Bronchial epithelial cell (primary cell): ENCODE measurements at regions not wholly inside any gene's neighbourhood (a gene's known extent, or its start where the extent isn't known, plus 50 kb on each side); places are given as distances from the start of the nearest gene placed in this dataset.

Experiments used
- DNase-seq: peaks from one replicate; pipeline ENCODE4 v3.0.0-alpha.2; 2010; ENCODE audit warnings: low read depth
- FAIRE-seq: peaks from 2 replicates; lab custom pipeline; 2011; peaks lifted over from hg19 to GRCh38; lab: Jason Lieb, UNC
- H3K27me3 ChIP-seq: 2 replicates; pipeline ENCODE4 v1.5.1; 2011; ENCODE audit warnings: low read length; ENCODE audit not compliant: control insufficient read depth, insufficient read depth
- H3K36me3 ChIP-seq: 2 replicates; pipeline ENCODE4 v1.5.1; 2011; ENCODE audit warnings: low read length; ENCODE audit not compliant: control insufficient read depth, insufficient read depth
- H3K4me3 ChIP-seq: 2 replicates; pipeline ENCODE4 v1.5.1; 2011; ENCODE audit warnings: mild to moderate bottlenecking, low read depth, low read length, control low read depth
- TF ChIP-seq, protein P1 (sequence below): IDR thresholded peaks from 2 replicates; pipeline ENCODE4 v1.5.1; 2011; ENCODE audit warnings: mild to moderate bottlenecking, moderate library complexity, low read length, control low read depth, inconsistent platforms; ENCODE audit not compliant: insufficient read depth, severe bottlenecking

DNA sequence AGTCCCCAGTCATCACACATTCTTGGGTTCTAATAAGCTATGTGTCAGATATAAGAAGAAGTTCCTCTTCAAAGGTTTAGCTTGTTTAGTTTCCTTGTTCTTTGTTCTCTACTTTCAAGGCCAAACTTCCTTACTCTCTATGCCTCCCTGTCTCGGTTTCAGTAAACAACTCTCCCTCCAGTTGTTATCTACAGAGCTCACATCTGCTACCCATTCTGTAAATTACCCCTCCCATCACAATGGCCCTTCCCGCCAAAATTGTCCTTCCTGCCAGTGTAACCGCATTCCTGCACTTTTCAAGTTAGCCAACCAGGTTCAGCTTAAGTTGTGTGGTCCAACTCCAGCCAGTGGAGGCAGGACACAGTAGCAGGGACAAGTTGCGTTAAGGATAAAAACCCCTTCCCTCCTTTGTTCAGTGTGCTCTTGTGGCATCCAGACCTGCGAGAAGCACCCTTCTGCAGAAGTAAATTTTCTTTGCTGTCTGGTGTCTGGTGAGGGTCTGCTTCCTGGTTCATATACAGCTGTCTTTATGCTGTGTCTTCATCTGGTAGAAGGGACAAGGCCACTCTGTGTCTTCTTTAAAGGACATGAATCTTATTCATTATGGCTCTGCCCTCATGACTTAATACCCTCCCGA is 342.1 kb upstream of the GRM7 start:
- TF ChIP-seq, protein P1, sequence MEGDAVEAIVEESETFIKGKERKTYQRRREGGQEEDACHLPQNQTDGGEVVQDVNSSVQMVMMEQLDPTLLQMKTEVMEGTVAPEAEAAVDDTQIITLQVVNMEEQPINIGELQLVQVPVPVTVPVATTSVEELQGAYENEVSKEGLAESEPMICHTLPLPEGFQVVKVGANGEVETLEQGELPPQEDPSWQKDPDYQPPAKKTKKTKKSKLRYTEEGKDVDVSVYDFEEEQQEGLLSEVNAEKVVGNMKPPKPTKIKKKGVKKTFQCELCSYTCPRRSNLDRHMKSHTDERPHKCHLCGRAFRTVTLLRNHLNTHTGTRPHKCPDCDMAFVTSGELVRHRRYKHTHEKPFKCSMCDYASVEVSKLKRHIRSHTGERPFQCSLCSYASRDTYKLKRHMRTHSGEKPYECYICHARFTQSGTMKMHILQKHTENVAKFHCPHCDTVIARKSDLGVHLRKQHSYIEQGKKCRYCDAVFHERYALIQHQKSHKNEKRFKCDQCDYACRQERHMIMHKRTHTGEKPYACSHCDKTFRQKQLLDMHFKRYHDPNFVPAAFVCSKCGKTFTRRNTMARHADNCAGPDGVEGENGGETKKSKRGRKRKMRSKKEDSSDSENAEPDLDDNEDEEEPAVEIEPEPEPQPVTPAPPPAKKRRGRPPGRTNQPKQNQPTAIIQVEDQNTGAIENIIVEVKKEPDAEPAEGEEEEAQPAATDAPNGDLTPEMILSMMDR = no peak
- Histone ChIP-seq H3K27me3 (no peaks in the 10 kb centered on the region), H3K4me3 (no peak overlapping the region), H3K36me3 (no peaks in the 10 kb centered on the region)
- no peak for DNase-seq
- no peak for FAIRE-seq

DNA sequence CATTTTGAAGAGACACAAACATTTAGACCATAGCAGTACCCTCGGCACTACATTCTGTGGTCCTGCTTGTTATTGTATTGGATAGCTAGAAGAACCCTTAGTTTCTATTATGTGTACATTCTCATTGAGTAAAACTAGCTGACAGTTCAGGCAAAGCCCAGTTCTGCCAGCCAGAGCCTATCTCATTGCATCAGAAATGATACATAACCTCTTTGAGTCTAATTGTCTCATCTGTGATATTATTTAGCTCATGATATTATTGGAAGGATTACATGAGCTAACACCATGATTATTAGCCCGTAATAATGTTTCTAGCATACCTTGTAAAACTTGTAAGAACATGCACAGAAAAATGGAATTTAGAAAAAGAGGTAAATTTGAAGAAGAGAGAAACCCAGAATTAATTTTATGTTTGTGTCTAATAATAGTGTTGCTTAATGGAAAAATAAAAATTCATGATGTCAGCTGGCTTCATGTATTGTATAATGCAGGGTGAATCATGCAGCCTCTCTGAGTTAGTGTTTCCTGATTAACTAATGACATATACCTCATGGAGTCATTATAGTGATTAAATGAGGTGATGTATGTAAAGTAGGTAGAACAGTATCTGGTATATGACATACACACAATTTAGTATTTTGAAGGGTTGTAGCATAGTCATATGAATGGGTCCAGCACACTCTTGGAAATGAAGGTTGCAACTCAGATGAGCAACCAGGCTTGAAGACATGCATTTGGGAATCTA is 339.4 kb upstream of the GRM7 start:
- Histone ChIP-seq H3K27me3 (no peaks in the 10 kb centered on the region), H3K4me3 (no peak overlapping the region), H3K36me3 (no peaks in the 10 kb centered on the region)
- DNase-seq (peak; percentile 29), FAIRE-seq (no peak)
- TF ChIP-seq, protein P1 = no peak

DNA sequence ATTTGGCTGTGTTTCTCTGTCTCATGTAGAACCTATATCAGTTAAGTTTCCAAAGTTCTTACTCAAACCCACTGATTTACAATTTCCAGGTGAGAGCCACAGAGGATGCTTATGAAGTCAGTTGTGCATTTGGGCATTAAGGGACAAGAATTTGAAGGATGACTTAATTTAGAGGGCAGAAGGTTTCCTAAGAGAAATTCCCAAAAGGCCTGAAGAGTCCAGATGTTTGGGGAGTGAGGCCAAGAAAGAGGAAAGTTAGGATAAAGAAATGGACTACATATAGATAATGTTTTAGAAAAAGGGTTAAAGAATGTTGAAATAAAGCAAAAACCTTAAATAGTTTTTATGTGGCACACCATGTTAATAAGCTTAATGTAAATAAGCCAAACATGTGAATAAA is 338.7 kb upstream of the GRM7 start:
- no peak for FAIRE-seq
- Histone ChIP-seq H3K27me3 (no peaks in the 10 kb centered on the region), H3K36me3 (no peaks in the 10 kb centered on the region), H3K4me3 (no peak overlapping the region)
- TF ChIP-seq, protein P1 = no peak
- no peak for DNase-seq

DNA sequence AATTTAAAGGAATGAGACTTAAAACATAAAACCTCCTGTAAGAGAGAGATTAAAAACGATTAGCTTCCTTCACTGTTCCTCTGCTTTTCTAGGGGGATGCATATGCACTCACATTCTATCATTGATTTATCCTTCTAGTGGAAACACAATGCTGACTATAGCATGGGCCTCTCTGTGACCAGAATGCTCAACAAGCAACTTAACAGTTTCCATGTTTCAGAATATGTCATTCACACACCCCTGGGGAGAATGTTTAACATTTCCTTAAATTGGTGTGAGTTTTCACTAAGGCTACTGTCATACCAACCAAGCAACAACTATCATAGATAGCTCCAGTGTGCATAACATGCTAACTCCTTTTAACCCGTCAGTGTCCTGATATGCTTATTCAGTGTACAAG is 337.9 kb upstream of the GRM7 start:
- DNase-seq = no peak
- Histone ChIP-seq H3K27me3 (no peaks in the 10 kb centered on the region), H3K36me3 (no peaks in the 10 kb centered on the region), H3K4me3 (no peak overlapping the region)
- TF ChIP-seq, protein P1 = no peak
- FAIRE-seq = no peak

DNA sequence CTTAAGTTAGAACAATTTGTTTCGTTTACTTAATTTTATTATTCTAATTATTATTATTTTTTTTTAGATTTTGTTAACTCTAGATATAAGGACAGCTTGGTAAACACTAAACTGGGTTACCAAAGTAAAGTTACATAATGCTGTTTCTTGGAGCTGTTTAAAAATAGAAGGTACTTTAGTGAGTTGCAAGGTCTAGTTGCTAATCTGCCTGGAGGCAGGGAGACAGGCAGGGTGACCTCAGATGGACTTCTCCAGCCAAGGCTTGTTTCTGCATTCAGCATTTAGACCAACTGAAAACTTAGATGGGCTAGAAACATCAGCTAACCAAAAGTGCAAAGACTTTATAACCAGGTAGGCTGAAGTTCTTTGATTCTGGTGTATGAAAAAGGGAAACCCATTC is 336.4 kb upstream of the GRM7 start:
- Histone ChIP-seq H3K36me3 (no peaks in the 10 kb centered on the region), H3K27me3 (no peaks in the 10 kb centered on the region), H3K4me3 (no peak overlapping the region)
- TF ChIP-seq, protein P1 = no peak
- FAIRE-seq = no peak
- DNase-seq = no peak
